ENCODE measurements at regions not wholly inside any gene's neighbourhood (a gene's known extent, or its start where the extent isn't known, plus 50 kb on each side); places are given as distances from the start of the nearest gene placed in this dataset.

GRCh38 chr9:32844259-32844658 lies 60.9 kb downstream of the TMEM215 start:
- TF ChIP-seq CTCF (IDR thresholded peaks at IDR 0.05), result no peak
- no peak for TF ChIP-seq POLR2A (IDR thresholded peaks at IDR 0.05)

Data from body of pancreas (tissue), 4 donors.